Sigmoid colon (tissue), 4 donors: ENCODE measurements at regions not wholly inside any gene's neighbourhood (a gene's known extent, or its start where the extent isn't known, plus 50 kb on each side); places are given as distances from the start of the nearest gene placed in this dataset.

Experiments used
- CTCF ChIP-seq, 4 experiments: fragments of 450-650 bp in 3 of 4; fragments of 200-600 bp in 1 of 4; IDR thresholded peaks; one replicate each; pipeline ENCODE4 v1.5.1; 2016 to 2019; ENCODE audit warnings: antibody characterized with exemption in 4 of 4, mild to moderate bottlenecking in 3 of 4, moderate library complexity in 2 of 4
- EP300 ChIP-seq, 4 donors: sonication (generic); formaldehyde crosslinking; IDR thresholded peaks; one replicate each; pipeline ENCODE4 v1.6.1; 2017; ENCODE audit warnings: antibody characterized with exemption in 4 of 4
- POLR2A ChIP-seq, 2 donors: fragments of 450-650 bp; IDR thresholded peaks; one replicate each; pipeline ENCODE4 v1.6.1; 2016; ENCODE audit warnings: antibody characterized with exemption in 2 of 2, mild to moderate bottlenecking in 2 of 2, moderate library complexity in 2 of 2
- POLR2AphosphoS5 ChIP-seq, 4 donors: sonication (generic); formaldehyde crosslinking; IDR thresholded peaks; one replicate each; pipeline ENCODE4 v1.6.1; 2017; ENCODE audit warnings: antibody characterized with exemption in 4 of 4

- TF ChIP-seq CTCF (IDR thresholded peaks at IDR 0.05) (no peak), POLR2A (IDR thresholded peaks at IDR 0.05) (no peak), EP300 (IDR thresholded peaks at IDR 0.05) (no peak), POLR2AphosphoS5 (IDR thresholded peaks at IDR 0.05) (no peak)
Measured at GRCh38 chr18:51578406-51578980, 381.0 kb upstream of the MEX3C start.
